ENCODE measurements at regions not wholly inside any gene's neighbourhood (a gene's known extent, or its start where the extent isn't known, plus 50 kb on each side); places are given as distances from the start of the nearest gene placed in this dataset.

GRCh38 chr3:14262867-14263266 is 84.2 kb downstream of the LSM3 start:
- H3K36me3 Mint-ChIP-seq (ENCODE audit: low read depth): no peaks in the 10 kb centered on the region
- peaks cover 51% of the 10 kb centered on the region for H3K4me1 Mint-ChIP-seq (ENCODE audit: low read depth)
- H3K27ac Mint-ChIP-seq: no peak overlapping the region
- TF ChIP-seq CTCF (IDR thresholded peaks at IDR 0.05): no peak
- no peaks in the 10 kb centered on the region for H3K9me3 Mint-ChIP-seq
- peaks cover 3% of the 10 kb centered on the region; the same call in 1 of the 2 replicates for H3K27me3 Mint-ChIP-seq (ENCODE audit: insufficient read depth)
- DNase-seq: no peak
- H3K4me3 Mint-ChIP-seq: no peak overlapping the region

- no peak for TF ChIP-seq CTCF (IDR thresholded peaks at IDR 0.05)
These were observed 84.8 kb downstream of the LSM3 start for GRCh38 chr3:14263317-14264005.

GRCh38 chr3:14265246-14265962 is 86.8 kb downstream of the LSM3 start:
- Mint-ChIP-seq H3K27me3 (ENCODE audit: insufficient read depth) (peaks cover 9% of the 10 kb centered on the region), H3K9me3 (no peaks in the 10 kb centered on the region), H3K4me3 (peak overlapping the region; percentile 56), H3K4me1 (ENCODE audit: low read depth) (peaks cover 53% of the 10 kb centered on the region), H3K36me3 (ENCODE audit: low read depth) (no peaks in the 10 kb centered on the region), H3K27ac (peak overlapping the region; percentile 81)
- DNase-seq: peak; percentile 59
- TF ChIP-seq CTCF (IDR thresholded peaks at IDR 0.05): no peak

More at GRCh38 chr3:14263317-14264005, 84.8 kb downstream of the LSM3 start:
- peaks cover 3% of the 10 kb centered on the region; the same call in 1 of the 2 replicates for H3K27me3 Mint-ChIP-seq (ENCODE audit: insufficient read depth)
- no peak overlapping the region for H3K27ac Mint-ChIP-seq
- no peaks in the 10 kb centered on the region for H3K9me3 Mint-ChIP-seq
- no peaks in the 10 kb centered on the region for H3K36me3 Mint-ChIP-seq (ENCODE audit: low read depth)
- no peak overlapping the region for H3K4me3 Mint-ChIP-seq
- H3K4me1 Mint-ChIP-seq (ENCODE audit: low read depth): peaks cover 57% of the 10 kb centered on the region
- DNase-seq: no peak

GRCh38 chr3:14266361-14266760 is 87.7 kb downstream of the LSM3 start:
- TF ChIP-seq CTCF (IDR thresholded peaks at IDR 0.05): no peak
- Mint-ChIP-seq H3K4me1 (ENCODE audit: low read depth) (peaks cover 44% of the 10 kb centered on the region), H3K36me3 (ENCODE audit: low read depth) (no peaks in the 10 kb centered on the region), H3K9me3 (no peaks in the 10 kb centered on the region), H3K4me3 (peak overlapping the region; percentile 64), H3K27ac (peak overlapping the region; percentile 61), H3K27me3 (ENCODE audit: insufficient read depth) (peaks cover 9% of the 10 kb centered on the region)
- DNase-seq: peak; percentile 88

GRCh38 chr3:14267976-14268375 is 89.4 kb downstream of the LSM3 start:
- Mint-ChIP-seq H3K4me3 (no peak overlapping the region), H3K36me3 (ENCODE audit: low read depth) (no peaks in the 10 kb centered on the region), H3K27me3 (ENCODE audit: insufficient read depth) (peaks cover 12% of the 10 kb centered on the region), H3K27ac (no peak overlapping the region), H3K4me1 (ENCODE audit: low read depth) (peaks cover 32% of the 10 kb centered on the region), H3K9me3 (no peaks in the 10 kb centered on the region)
- peak; percentile 12 for DNase-seq
- TF ChIP-seq CTCF (IDR thresholded peaks at IDR 0.05): no peak
